GM23248 (cell line): ENCODE measurements at regions not wholly inside any gene's neighbourhood (a gene's known extent, or its start where the extent isn't known, plus 50 kb on each side); places are given as distances from the start of the nearest gene placed in this dataset.

Experiments
- EZH2 ChIP-seq: fragments of 200-600 bp; sonication (generic); IDR thresholded peaks from 2 replicates; pipeline ENCODE4 v1.6.1; 2018; ENCODE audit warnings: antibody characterized with exemption, mild to moderate bottlenecking; ENCODE audit not compliant: insufficient read depth, poor library complexity, severe bottlenecking
- EZH2phosphoT487 ChIP-seq: fragments of 200-600 bp; sonication (generic); IDR thresholded peaks from 2 replicates; pipeline ENCODE4 v1.6.1; 2018; ENCODE audit warnings: antibody characterized with exemption, moderate library complexity, mild to moderate bottlenecking, low read depth; ENCODE audit not compliant: insufficient read depth

- TF ChIP-seq EZH2 (no peak), EZH2phosphoT487 (no peak)
These were observed 105.3 kb upstream of the SMC2 start for GRCh38 chr9:103988821-103989220.
